OCI-LY7 (cell line): ENCODE measurements at regions not wholly inside any gene's neighbourhood (a gene's known extent, or its start where the extent isn't known, plus 50 kb on each side); places are given as distances from the start of the nearest gene placed in this dataset.

Source experiments
- BruUV-seq: library from RNA; stranded (reverse); fragments of 400-500 nt; replicated peaks from 2 replicates; lab custom pipeline; 2021; lab: Mats Ljungman, UMichigan
- CTCF ChIA-PET: fragments of 300-600 bp; sonication (Branson Sonifier 250); formaldehyde crosslinking; loops from one replicate; lab custom pipeline; 2022; ENCODE audit warnings: antibody characterized with exemption; ENCODE audit not compliant: unreplicated experiment; lab: Charles Lee
- POLR2A ChIA-PET: fragments of 300-600 bp; sonication (Branson Sonifier 250); formaldehyde crosslinking; loops from one replicate; lab custom pipeline; 2022; ENCODE audit warnings: antibody characterized with exemption; lab: Charles Lee
- DNase-seq: peaks from one replicate; pipeline ENCODE4 v3.0.0-alpha.2; 2015; ENCODE audit warnings: low spot score
- H2AFZ ChIP-seq: fragments of 200-600 bp; sonication (generic), shearing (Covaris generic); 2 replicates; pipeline ENCODE4 v1.6.1; 2014; ENCODE audit warnings: mild to moderate bottlenecking, antibody characterized with exemption, low read length, moderate library complexity
- H3K27ac ChIP-seq: fragments of 200-600 bp; sonication (generic); 2 replicates; pipeline ENCODE4 v1.5.1; 2014; ENCODE audit warnings: mixed run types, low read depth, mild to moderate bottlenecking, moderate library complexity, low read length, inconsistent platforms; ENCODE audit not compliant: poor library complexity, severe bottlenecking
- H3K36me3 ChIP-seq: fragments of 200-600 bp; sonication (generic); 2 replicates; pipeline ENCODE4 v1.6.1; 2014; ENCODE audit warnings: mild to moderate bottlenecking, antibody characterized with exemption, low read length, moderate library complexity, mixed read lengths; ENCODE audit not compliant: insufficient read depth
- H3K4me1 ChIP-seq: fragments of 200-600 bp; sonication (generic); 2 replicates; pipeline ENCODE4 v1.5.1; 2014; ENCODE audit warnings: mild to moderate bottlenecking, low read length; ENCODE audit not compliant: insufficient read depth, poor library complexity, severe bottlenecking
- H3K4me2 ChIP-seq: fragments of 200-600 bp; sonication (generic); 2 replicates; pipeline ENCODE4 v1.6.1; 2014; ENCODE audit warnings: mild to moderate bottlenecking, low read length
- H3K4me3 ChIP-seq: fragments of 200-600 bp; sonication (generic); 2 replicates; pipeline ENCODE4 v1.5.1; 2014; ENCODE audit warnings: mild to moderate bottlenecking, low read depth, low read length; ENCODE audit not compliant: poor library complexity, severe bottlenecking
- H3K79me2 ChIP-seq: fragments of 200-600 bp; sonication (generic); 2 replicates; pipeline ENCODE4 v1.6.1; 2016; ENCODE audit warnings: low read depth, mild to moderate bottlenecking, low read length, moderate library complexity, mixed read lengths; ENCODE audit not compliant: insufficient read depth
- H3K9me2 ChIP-seq: fragments of 200-600 bp; sonication (generic); 2 replicates; pipeline ENCODE4 v1.6.1; 2016; ENCODE audit warnings: mild to moderate bottlenecking, low read length, mixed read lengths; ENCODE audit not compliant: insufficient read depth
- H3K9me3 ChIP-seq: fragments of 200-600 bp; sonication (generic); 2 replicates; pipeline ENCODE4 v1.6.1; 2014; ENCODE audit warnings: mild to moderate bottlenecking, mixed run types, low read length, mixed read lengths
- H4K20me1 ChIP-seq: fragments of 200-600 bp; sonication (generic); 2 replicates; pipeline ENCODE4 v1.6.1; 2014; ENCODE audit warnings: mild to moderate bottlenecking, antibody characterized with exemption, low read length, moderate library complexity, mixed read lengths; ENCODE audit not compliant: insufficient read depth
- CTCF ChIP-seq: fragments of 200-600 bp; sonication (generic); conservative IDR thresholded peaks from 2 replicates; pipeline ENCODE4 v1.5.1; 2014; ENCODE audit warnings: mild to moderate bottlenecking, antibody characterized with exemption, low read length, moderate library complexity, mixed read lengths
- EZH2phosphoT487 ChIP-seq: fragments of 200-600 bp; sonication (generic); IDR thresholded peaks from 2 replicates; pipeline ENCODE4 v1.6.1; 2018; ENCODE audit warnings: low read depth, borderline replicate concordance, mild to moderate bottlenecking, mixed run types, antibody characterized with exemption, low read length, moderate library complexity, mixed read lengths
- intact Hi-C: fragments of 100-400 bp; cut with micrococcal nuclease; formaldehyde crosslinking; loops from one replicate; pipeline ENCODE4 v1.10.0; 2022; ENCODE audit not compliant: unreplicated experiment

- no TSS peak for BruUV-seq
- DNase-seq = no peak
- H3K79me2 ChIP-seq = no peaks in the 10 kb centered on the region
- POLR2A ChIA-PET = no interaction called here
- intact Hi-C loops = no loop called here
- no peak for TF ChIP-seq EZH2phosphoT487
- TF ChIP-seq CTCF = no peak
- H4K20me1 ChIP-seq = no peaks in the 10 kb centered on the region
- H3K27ac ChIP-seq = no peak overlapping the region
- no peaks in the 10 kb centered on the region for H3K4me1 ChIP-seq
- CTCF ChIA-PET = no interaction called here
- H2AFZ ChIP-seq = no peak overlapping the region
- no peaks in the 10 kb centered on the region for H3K9me3 ChIP-seq
- no peaks in the 10 kb centered on the region for H3K36me3 ChIP-seq
- H3K4me3 ChIP-seq = no peak overlapping the region
- no peak overlapping the region for H3K4me2 ChIP-seq
- H3K9me2 ChIP-seq = no peaks in the 10 kb centered on the region
These were observed 214.4 kb downstream of the BARHL2 start for GRCh38 chr1:90502696-90503095.

GRCh38 chr1:90502194-90502593 is 214.9 kb downstream of the BARHL2 start:
- H2AFZ ChIP-seq = no peak overlapping the region
- no peaks in the 10 kb centered on the region for H3K9me2 ChIP-seq
- CTCF ChIA-PET = no interaction called here
- no peak for DNase-seq
- BruUV-seq = no TSS peak
- no peaks in the 10 kb centered on the region for H3K36me3 ChIP-seq
- POLR2A ChIA-PET = no interaction called here
- no peak overlapping the region for H3K4me2 ChIP-seq
- intact Hi-C loops = no loop called here
- no peak overlapping the region for H3K4me3 ChIP-seq
- no peaks in the 10 kb centered on the region for H3K9me3 ChIP-seq
- H3K4me1 ChIP-seq = no peaks in the 10 kb centered on the region
- TF ChIP-seq EZH2phosphoT487 (no peak), CTCF (no peak)
- no peak overlapping the region for H3K27ac ChIP-seq
- H3K79me2 ChIP-seq = no peaks in the 10 kb centered on the region
- H4K20me1 ChIP-seq = no peaks in the 10 kb centered on the region

GRCh38 chr1:90501281-90501680 is 215.8 kb downstream of the BARHL2 start:
- Histone ChIP-seq H2AFZ (no peak overlapping the region), H3K79me2 (no peaks in the 10 kb centered on the region), H3K4me1 (no peaks in the 10 kb centered on the region), H3K4me3 (no peak overlapping the region), H3K4me2 (no peak overlapping the region), H3K27ac (no peak overlapping the region), H3K36me3 (no peaks in the 10 kb centered on the region), H3K9me3 (no peaks in the 10 kb centered on the region), H4K20me1 (no peaks in the 10 kb centered on the region), H3K9me2 (no peaks in the 10 kb centered on the region)
- TF ChIP-seq EZH2phosphoT487 = no peak
- no peak for TF ChIP-seq CTCF
- ChIA-PET POLR2A (interaction anchor here (1.1 kb wide), 1 partner anchor 14 kb away, joined by 4 read pairs; no protein-coding TSS in a partner anchor), CTCF (no interaction called here)
- no TSS peak for BruUV-seq
- intact Hi-C loops = no loop called here
- no peak for DNase-seq
